SH-SY5Y (cell line): ENCODE measurements at regions not wholly inside any gene's neighbourhood (a gene's known extent, or its start where the extent isn't known, plus 50 kb on each side); places are given as distances from the start of the nearest gene placed in this dataset.

Source experiments
- GATA2 ChIP-seq: IDR thresholded peaks from 2 replicates; pipeline ENCODE4 v1.6.1; 2011; ENCODE audit warnings: mild to moderate bottlenecking, low read depth, low read length
- GATA3 ChIP-seq: IDR thresholded peaks from 2 replicates; pipeline ENCODE4 v1.6.1; 2011; ENCODE audit warnings: low read depth, mild to moderate bottlenecking, low read length, moderate library complexity

DNA sequence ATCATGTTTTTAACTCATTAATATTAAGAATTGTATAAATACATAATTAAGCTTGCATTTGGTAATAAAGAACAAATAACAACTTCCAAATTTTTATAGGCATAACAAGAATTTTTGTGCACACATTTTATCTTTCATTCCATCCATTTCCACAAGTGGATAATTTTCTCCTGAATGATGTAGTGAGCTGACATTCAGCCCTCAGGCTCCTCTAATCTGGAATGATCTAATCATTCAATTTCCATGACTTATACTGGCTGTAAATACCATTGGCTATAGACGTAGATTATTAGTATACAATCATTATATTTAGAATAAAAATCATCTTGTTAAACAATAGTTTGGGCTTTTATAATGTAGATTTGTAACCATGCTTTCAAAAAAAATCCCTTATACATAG, 287.2 kb upstream of the GHITM start:
- TF ChIP-seq GATA2 (no peak), GATA3 (no peak)
